Endothelial cell of umbilical vein (primary cell): ENCODE measurements at regions not wholly inside any gene's neighbourhood (a gene's known extent, or its start where the extent isn't known, plus 50 kb on each side); places are given as distances from the start of the nearest gene placed in this dataset.

Experiments
- BruUV-seq: library from RNA; stranded (reverse); fragments of 400-500 nt; replicated peaks from 2 replicates; lab custom pipeline; 2021; lab: Mats Ljungman, UMichigan
- CTCF ChIA-PET: fragments of 300-600, 350-600 bp; sonication (Branson Sonifier 250); formaldehyde crosslinking; loops from one replicate; lab custom pipeline; 2021; ENCODE audit warnings: antibody characterized with exemption, inconsistent platforms; lab: Charles Lee
- POLR2A ChIA-PET: fragments of 300-600, 350-600 bp; sonication (Branson Sonifier 250); formaldehyde crosslinking; loops from one replicate; lab custom pipeline; 2021; ENCODE audit warnings: antibody characterized with exemption, inconsistent platforms; lab: Charles Lee
- DNase-seq: peaks from one replicate; pipeline ENCODE4 v3.0.0-alpha.2; 2011; ENCODE audit warnings: low read depth, low spot score
- FAIRE-seq: peaks from 2 replicates; lab custom pipeline; 2011; peaks lifted over from hg19 to GRCh38; lab: Jason Lieb, UNC
- H2AFZ ChIP-seq: 2 replicates; pipeline ENCODE4 v1.6.0; 2012; ENCODE audit warnings: low read depth, low read length, control low read depth, inconsistent platforms
- H3K27ac ChIP-seq: 2 replicates; pipeline ENCODE4 v1.5.1; 2011; ENCODE audit warnings: low read depth, mild to moderate bottlenecking, control low read depth, low read length, moderate library complexity; ENCODE audit not compliant: insufficient read depth
- H3K27me3 ChIP-seq, 2 experiments: 2 replicates each; pipeline versions ENCODE4 v1.6.0 to v1.6.1; 2011; ENCODE audit warnings: low read length in 2 of 2, mixed read lengths in 1 of 2; ENCODE audit not compliant: control insufficient read depth in 2 of 2, insufficient read depth in 2 of 2
- H3K36me3 ChIP-seq, 2 experiments: 2 replicates in 1 of 2; 3 replicates in 1 of 2; pipeline ENCODE4 v1.5.1; 2011; ENCODE audit warnings: low read length in 2 of 2, mild to moderate bottlenecking in 1 of 2, moderate library complexity in 1 of 2; ENCODE audit not compliant: control insufficient read depth in 2 of 2, insufficient read depth in 2 of 2; ENCODE audit errors: extremely low read depth in 1 of 2
- H3K4me1 ChIP-seq: 3 replicates; pipeline ENCODE4 v1.5.1; 2011; ENCODE audit warnings: mild to moderate bottlenecking, low read length; ENCODE audit not compliant: control insufficient read depth, insufficient read depth; ENCODE audit errors: extremely low read depth
- H3K4me2 ChIP-seq: 2 replicates; pipeline ENCODE4 v1.6.1; 2011; ENCODE audit warnings: low read length, control low read depth, mixed read lengths; ENCODE audit not compliant: insufficient read depth
- H3K4me3 ChIP-seq, 3 experiments: fragments of 200-600 bp in 1 of 3; sonication (generic), shearing (Covaris generic) in 1 of 3; replicated peaks in 1 of 3; 2 replicates each; pipeline ENCODE4 v1.5.1; 2011 to 2016; ENCODE audit warnings: control low read depth in 3 of 3, low read length in 3 of 3, mild to moderate bottlenecking in 2 of 3, inconsistent platforms in 1 of 3, low read depth in 1 of 3, moderate library complexity in 1 of 3; ENCODE audit not compliant: insufficient read depth in 1 of 3
- H3K79me2 ChIP-seq: 2 replicates; pipeline ENCODE4 v1.6.0; 2012; ENCODE audit warnings: low read length, inconsistent platforms; ENCODE audit not compliant: control insufficient read depth, insufficient read depth
- H3K9ac ChIP-seq: replicated peaks from 2 replicates; pipeline ENCODE3; 2011; ENCODE audit warnings: low read length, control low read depth; ENCODE audit not compliant: insufficient read depth; ENCODE audit errors: extremely low read depth
- H3K9me1 ChIP-seq: replicated peaks from 3 replicates; pipeline ENCODE4 v1.6.0; 2011; ENCODE audit warnings: mild to moderate bottlenecking, low read length; ENCODE audit not compliant: control insufficient read depth, insufficient read depth; ENCODE audit errors: extremely low read depth
- H3K9me3 ChIP-seq: replicated peaks from 2 replicates; pipeline ENCODE4 v1.5.1; 2012; ENCODE audit warnings: low read length, inconsistent platforms; ENCODE audit not compliant: control insufficient read depth, insufficient read depth
- H4K20me1 ChIP-seq: replicated peaks from 2 replicates; pipeline ENCODE3; 2011; ENCODE audit warnings: mild to moderate bottlenecking, low read length; ENCODE audit not compliant: control insufficient read depth, insufficient read depth; ENCODE audit errors: extremely low read depth
- EZH2 ChIP-seq: IDR thresholded peaks from 2 replicates; pipeline ENCODE4 v1.6.1; 2012; ENCODE audit warnings: borderline replicate concordance, low read depth, mild to moderate bottlenecking, moderate library complexity, low read length, inconsistent platforms; ENCODE audit not compliant: severe bottlenecking
- FOS ChIP-seq: IDR thresholded peaks from 2 replicates; pipeline ENCODE4 v1.6.1; 2011; ENCODE audit warnings: mild to moderate bottlenecking, low read length, moderate library complexity, borderline replicate concordance; ENCODE audit not compliant: insufficient read depth
- GATA2 ChIP-seq: IDR thresholded peaks from 2 replicates; pipeline ENCODE4 v1.7.0; 2011; ENCODE audit warnings: low read depth, mild to moderate bottlenecking, moderate library complexity, mixed read lengths, low read length; ENCODE audit not compliant: insufficient read length, insufficient read depth
- JUN ChIP-seq: IDR thresholded peaks from 2 replicates; pipeline ENCODE4 v1.6.1; 2011; ENCODE audit warnings: borderline replicate concordance, low read depth; ENCODE audit not compliant: insufficient read length, insufficient read depth
- MYC ChIP-seq: IDR thresholded peaks from one replicate; pipeline ENCODE4 v1.6.1; 2011; ENCODE audit warnings: mild to moderate bottlenecking, low read depth, low read length
- POLR2A ChIP-seq: IDR thresholded peaks from 2 replicates; pipeline ENCODE4 v1.6.1; 2012; ENCODE audit warnings: low read depth, mild to moderate bottlenecking, control low read depth, low read length
- POLR2AphosphoS5 ChIP-seq: IDR thresholded peaks from 2 replicates; pipeline ENCODE4 v1.6.1; 2012; ENCODE audit warnings: low read depth, mild to moderate bottlenecking, control low read depth, low read length, moderate library complexity; ENCODE audit not compliant: insufficient read depth
- dilution Hi-C: fragments of 300-500 bp; cut with MboI; formaldehyde crosslinking; loops from one replicate; pipeline ENCODE4 v1.15.0; 2019; ENCODE audit warnings: low sequenced_read_pairs; ENCODE audit not compliant: extremely low pct_ligation_motif_present
- intact Hi-C: fragments of 100-400 bp; cut with micrococcal nuclease; formaldehyde crosslinking; loops from one replicate; pipeline ENCODE4 v1.10.0; 2022
- TF ChIP-seq, protein P1 (sequence below): IDR thresholded peaks from 2 replicates; pipeline ENCODE4 v1.6.1; 2011; ENCODE audit not compliant: insufficient read depth, insufficient read length
- TF ChIP-seq, protein P2 (sequence below), 2 donors: IDR thresholded peaks; 1 replicate in 1 of 2; 2 replicates in 1 of 2; pipeline ENCODE4 v1.5.1; 2011; ENCODE audit warnings: low read length in 2 of 2, mild to moderate bottlenecking in 2 of 2, moderate library complexity in 2 of 2, control low read depth in 1 of 2, inconsistent platforms in 1 of 2, low read depth in 1 of 2; ENCODE audit not compliant: insufficient read depth in 1 of 2; ENCODE audit errors: extremely low read depth in 1 of 2

DNA sequence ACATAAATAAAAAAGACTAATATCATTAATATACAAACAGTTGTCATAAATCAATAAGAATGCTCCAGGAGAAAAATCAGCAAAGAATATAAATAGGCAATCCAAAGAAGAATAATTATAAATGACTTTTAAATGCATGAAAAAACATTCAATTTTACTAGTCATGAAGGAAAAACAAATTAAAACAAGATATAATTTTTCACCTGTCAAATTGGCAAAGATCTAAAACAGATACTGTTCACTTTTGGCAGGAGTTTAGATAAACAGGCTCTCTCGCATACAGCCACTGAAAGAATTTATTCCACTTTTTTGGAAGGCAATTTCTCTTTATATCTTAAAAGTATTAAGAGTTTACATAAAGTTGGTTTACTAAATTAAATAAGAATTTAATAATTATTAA, 176.8 kb upstream of the SETBP1 start:
- Histone ChIP-seq H3K27ac (no peak overlapping the region), H3K4me1 (peaks cover 19% of the 10 kb centered on the region), H3K79me2 (no peaks in the 10 kb centered on the region), H3K9ac (no peak overlapping the region), H3K4me3 (no peak overlapping the region), H3K9me1 (no peaks in the 10 kb centered on the region), H3K4me2 (no peak overlapping the region), H3K9me3 (no peaks in the 10 kb centered on the region), H3K36me3 (no peaks in the 10 kb centered on the region), H3K27me3 (no peaks in the 10 kb centered on the region), H4K20me1 (no peaks in the 10 kb centered on the region), H2AFZ (no peak overlapping the region)
- DNase-seq, result no peak
- TF ChIP-seq EZH2 (no peak), GATA2 (no peak), JUN (no peak), MYC (no peak), FOS (no peak), POLR2AphosphoS5 (no peak), POLR2A (no peak)
- TF ChIP-seq, protein P1, sequence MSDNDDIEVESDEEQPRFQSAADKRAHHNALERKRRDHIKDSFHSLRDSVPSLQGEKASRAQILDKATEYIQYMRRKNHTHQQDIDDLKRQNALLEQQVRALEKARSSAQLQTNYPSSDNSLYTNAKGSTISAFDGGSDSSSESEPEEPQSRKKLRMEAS, result no peak
- TF ChIP-seq, protein P2, sequence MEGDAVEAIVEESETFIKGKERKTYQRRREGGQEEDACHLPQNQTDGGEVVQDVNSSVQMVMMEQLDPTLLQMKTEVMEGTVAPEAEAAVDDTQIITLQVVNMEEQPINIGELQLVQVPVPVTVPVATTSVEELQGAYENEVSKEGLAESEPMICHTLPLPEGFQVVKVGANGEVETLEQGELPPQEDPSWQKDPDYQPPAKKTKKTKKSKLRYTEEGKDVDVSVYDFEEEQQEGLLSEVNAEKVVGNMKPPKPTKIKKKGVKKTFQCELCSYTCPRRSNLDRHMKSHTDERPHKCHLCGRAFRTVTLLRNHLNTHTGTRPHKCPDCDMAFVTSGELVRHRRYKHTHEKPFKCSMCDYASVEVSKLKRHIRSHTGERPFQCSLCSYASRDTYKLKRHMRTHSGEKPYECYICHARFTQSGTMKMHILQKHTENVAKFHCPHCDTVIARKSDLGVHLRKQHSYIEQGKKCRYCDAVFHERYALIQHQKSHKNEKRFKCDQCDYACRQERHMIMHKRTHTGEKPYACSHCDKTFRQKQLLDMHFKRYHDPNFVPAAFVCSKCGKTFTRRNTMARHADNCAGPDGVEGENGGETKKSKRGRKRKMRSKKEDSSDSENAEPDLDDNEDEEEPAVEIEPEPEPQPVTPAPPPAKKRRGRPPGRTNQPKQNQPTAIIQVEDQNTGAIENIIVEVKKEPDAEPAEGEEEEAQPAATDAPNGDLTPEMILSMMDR (IDR thresholded peaks at IDR 0.05; ENCODE audit: extremely low read depth in 1 of 2, insufficient read depth in 1 of 2, low read depth in 1 of 2, low read length in 2 of 2), result no peak
- intact Hi-C loops, result no loop called here
- POLR2A ChIA-PET, result no interaction called here
- no TSS peak for BruUV-seq
- CTCF ChIA-PET, result no interaction called here
- dilution Hi-C loops, result no loop called here
- no peak for FAIRE-seq
